AG08395 (cell line): ENCODE measurements at regions not wholly inside any gene's neighbourhood (a gene's known extent, or its start where the extent isn't known, plus 50 kb on each side); places are given as distances from the start of the nearest gene placed in this dataset.

Experiments used
- DNase-seq: peaks from one replicate; pipeline ENCODE4 v3.0.0; 2012; ENCODE audit warnings: mixed read lengths, low spot score

- no peak for DNase-seq
Measured at GRCh38 chr14:65224799-65225198, 122.5 kb upstream of the MAX start.

GRCh38 chr14:65225299-65226159, 123.2 kb upstream of the MAX start:
- no peak for DNase-seq

DNA sequence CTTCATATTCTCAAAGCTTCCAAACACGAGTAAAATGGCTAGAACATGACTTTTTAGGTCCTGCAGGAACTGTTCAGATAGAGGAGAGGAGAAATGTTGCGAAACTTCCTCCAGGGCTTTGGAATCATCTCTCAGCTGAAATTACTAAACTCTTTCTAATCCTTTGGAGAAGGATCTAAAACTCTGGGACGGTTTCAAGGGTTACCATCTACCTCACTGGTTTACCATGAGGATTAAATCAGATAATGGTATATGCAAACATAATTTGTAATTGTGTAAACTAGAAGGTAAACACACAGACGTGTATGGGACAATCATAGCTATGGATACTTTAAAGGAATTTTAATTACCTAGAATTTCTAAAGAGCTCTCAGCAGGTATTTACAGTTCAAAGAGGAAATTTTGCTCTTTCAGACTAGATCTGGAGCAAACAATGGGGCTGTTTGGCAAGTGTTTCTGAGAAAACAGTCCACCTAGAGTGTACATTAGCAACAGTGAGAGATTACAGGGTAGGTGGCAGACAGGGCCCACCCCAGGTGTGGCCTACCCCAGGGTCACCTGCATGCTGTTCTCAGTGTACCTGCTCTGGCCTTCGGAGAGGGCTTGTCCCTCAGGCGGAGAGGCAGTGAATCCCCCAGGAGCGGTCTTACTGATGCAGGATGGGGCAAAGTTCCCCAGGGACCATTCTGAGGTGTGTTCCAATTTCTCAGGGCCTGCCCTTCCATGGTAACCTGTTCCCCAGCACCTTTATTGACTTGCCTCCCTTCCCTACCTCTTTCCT, 124.7 kb upstream of the MAX start:
- peak; percentile 53 for DNase-seq

GRCh38 chr14:65228436-65228835, 126.1 kb upstream of the MAX start:
- DNase-seq = no peak

GRCh38 chr14:65228956-65229747, 126.8 kb upstream of the MAX start:
- no peak for DNase-seq

- DNase-seq = peak; percentile 39
Measured at GRCh38 chr14:65229748-65230728, 127.7 kb upstream of the MAX start.

- no peak for DNase-seq
Measured at GRCh38 chr14:65231286-65231980, 129.1 kb upstream of the MAX start.

GRCh38 chr14:65234752-65235361, 132.5 kb upstream of the MAX start:
- DNase-seq = no peak

GRCh38 chr14:65237023-65237814, 134.9 kb upstream of the MAX start:
- DNase-seq = peak; percentile 19

DNA sequence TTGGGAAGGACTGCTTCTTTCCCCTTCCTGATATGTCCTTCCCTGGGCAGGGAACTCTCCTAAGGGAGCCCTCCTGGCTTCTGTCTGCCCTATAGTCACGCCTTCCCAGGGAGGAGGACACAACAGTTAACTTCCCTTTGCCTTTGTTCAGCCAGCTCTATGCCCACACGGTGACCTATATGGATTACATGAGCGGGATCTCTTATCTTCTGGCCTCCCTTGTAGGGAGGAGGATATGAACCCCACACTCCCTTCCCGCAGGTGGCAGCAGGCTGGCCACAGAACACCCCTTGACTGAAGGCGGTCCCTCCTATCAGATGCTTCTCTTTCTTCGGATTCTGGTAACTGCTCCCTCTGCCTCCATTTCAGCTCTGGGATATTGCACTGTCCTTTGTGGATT, 135.6 kb upstream of the MAX start:
- DNase-seq = no peak

- no peak for DNase-seq
Measured at GRCh38 chr14:65238456-65238855, 136.1 kb upstream of the MAX start.

DNA sequence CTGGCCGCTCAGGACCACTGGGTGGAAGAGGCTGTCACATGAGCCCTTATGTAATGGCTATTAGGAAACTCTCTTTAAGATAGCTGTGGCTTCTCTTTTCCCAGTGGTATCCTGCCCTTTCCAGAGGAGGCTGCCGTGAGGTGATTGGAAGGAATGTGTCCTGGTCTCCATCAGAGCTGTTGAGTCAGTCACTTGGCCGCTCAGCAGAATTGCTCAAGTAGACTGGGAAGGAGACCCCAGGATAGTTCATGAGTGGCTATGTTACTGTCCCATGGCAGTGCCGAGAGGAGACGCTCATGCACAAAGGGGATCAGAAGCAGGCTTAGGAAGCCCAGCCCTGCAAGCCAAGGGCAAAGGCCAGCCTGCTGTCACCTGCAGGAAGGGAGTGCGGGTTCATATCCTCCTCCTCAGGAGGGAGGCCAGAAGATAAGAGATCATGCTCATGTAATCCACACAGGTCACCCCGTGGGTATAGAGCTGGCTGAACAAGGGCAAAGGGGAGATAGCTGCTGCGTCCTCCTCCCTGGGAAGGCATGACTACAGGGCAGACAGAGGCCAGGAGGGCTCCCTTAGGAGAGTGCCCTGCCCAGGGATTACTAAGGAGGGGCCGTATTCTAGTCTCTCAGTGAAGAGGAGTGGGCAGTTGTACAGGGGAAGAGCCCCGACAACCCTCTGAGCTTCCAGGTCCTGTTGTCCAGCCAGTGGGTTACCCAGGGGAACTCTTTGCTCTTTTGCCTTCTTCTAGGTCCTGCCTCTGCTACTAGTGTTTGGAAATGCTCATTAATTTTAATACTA, 137.0 kb upstream of the MAX start:
- DNase-seq = peak; percentile 67

DNA sequence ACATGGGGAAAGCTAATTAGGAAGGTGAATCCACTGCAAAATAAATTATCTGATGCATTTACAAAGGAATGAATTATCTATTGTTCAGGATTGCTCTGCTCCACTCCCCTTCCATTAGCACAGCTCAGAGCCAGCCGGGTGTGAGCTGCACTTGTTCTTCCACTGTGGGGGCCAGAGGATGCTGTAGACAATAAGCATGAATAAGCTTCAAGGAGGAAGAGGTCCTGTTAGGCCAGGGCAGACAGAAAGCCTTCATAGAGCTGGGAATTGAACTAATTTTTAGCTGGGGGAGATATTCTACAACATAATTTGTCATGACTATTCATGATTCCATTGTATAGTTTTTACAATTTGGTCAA, 137.6 kb upstream of the MAX start:
- DNase-seq = no peak

DNA sequence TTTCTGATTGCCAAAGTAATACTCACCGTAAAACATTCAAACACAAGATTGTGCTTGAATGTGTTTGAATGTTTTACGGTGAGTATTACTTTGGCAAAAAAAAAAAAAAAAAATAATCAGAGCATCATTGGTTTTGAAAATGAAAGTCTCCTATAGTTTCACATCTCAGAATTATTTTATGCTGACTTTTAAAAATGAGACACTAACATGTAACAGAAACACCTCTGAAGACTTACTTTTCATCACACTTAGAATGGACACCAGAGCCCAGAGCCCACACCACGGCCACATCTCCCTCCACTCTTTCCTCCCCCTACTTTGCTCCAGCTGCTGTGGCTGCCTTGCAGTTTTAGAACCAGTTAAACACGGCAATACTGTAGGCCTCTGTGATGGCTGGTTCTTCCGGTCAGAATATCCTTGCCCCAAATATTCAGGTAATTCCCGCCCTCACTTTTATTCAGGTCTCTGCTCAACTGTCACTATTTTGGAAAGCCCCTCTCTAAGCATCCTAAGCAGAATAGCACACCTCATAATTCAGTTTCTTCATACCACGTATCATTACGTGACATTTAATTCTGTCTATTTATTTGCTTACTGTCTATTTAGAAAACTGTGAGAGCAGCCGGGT, 138.9 kb upstream of the MAX start:
- no peak for DNase-seq

GRCh38 chr14:65242732-65243134, 140.4 kb upstream of the MAX start:
- DNase-seq = no peak

- DNase-seq = peak; percentile 24
Measured at GRCh38 chr14:65243766-65244442, 141.6 kb upstream of the MAX start.

DNA sequence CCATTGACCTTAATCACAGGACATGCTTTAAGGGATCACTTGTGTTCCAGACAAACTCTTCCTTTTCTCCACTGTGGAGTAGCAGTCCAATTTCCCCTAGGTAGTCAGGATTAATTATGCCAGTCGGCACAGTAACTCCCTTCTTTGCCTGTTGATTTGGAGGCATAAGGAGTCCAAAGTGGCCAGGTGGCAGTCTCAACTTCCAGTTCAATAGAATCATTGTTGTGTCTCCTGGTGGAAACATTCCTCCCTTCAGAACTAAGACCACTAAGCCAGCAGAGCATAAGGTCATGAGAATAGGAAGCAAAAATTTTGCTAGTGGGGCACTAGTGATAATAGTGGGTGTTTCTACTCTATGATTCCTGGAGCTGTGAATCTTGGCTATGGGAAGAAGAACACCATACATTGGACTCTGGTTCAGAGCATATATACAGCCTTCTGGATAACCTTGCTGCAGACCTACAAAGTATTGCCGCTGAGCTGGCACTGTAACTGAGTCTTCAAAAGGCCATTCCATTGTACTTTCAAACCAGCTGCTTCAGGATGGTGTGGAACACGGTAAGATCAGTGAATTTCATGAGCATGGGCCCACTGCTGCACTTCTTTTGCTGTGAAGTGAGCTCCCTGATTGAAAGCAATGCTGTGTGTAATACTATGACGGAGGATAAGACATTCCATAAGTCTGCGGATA, 147.3 kb upstream of the MAX start:
- no peak for DNase-seq
